ENCODE measurements at regions not wholly inside any gene's neighbourhood (a gene's known extent, or its start where the extent isn't known, plus 50 kb on each side); places are given as distances from the start of the nearest gene placed in this dataset.

DNA sequence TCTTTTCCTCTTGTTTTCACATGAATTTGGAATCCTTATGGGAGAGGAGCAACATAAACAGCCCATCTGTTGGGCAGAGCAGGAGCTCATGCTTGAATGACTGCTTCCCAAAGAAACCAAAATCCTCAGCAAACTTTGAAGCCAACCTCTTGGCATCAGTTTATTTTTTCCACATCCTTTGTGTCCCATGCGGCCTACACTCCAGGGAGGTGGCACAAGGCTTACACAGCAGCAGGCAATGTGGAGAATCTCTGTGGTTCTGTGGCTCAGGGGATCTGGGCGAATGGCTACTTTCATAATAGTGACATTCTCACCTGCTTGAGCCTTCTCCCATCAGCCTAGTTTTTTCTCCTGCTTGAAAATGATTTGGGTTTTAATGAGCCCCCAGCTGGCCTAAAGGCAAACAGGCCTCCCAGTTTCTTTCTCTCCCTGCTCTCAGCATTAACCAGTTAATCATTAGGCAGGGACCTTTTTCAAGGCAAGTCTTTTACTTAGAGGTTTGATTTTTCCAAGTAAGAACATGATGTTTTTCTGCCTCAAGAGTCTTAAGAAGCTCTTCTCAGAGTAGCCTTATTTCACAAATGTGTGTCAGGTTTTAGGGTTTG, 370.3 kb downstream of the ARHGEF28 start:
- ATAC-seq: no peak
- no peak for FAIRE-seq

DNA sequence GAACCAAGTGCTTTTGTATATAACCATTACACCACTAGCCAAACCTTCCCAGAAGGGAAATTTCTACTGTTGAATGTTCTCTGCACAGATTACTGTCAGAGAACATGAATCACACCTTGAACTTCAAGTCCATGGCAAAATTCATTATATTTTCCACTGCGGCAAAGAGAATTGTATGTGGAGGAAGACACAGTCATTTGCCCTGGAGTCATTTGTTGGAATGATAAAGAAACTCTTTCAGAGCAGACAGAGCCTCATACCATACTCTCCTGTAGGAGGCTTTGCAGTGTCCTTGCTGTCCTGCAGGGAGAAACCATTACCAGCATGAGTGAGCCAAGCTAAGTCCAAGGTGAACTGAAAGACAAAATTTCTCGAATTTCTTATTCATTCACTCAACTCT, 369.0 kb downstream of the ARHGEF28 start:
- in situ Hi-C loops (cut with MboI) (no loop called here), intact Hi-C loops (cut with micrococcal nuclease; ENCODE audit: unreplicated experiment) (no loop called here)
- FAIRE-seq (no peak), DNase-seq (ENCODE audit: low read depth, low spot score) (no peak), ATAC-seq (no peak)
- H3K4me3 ChIP-seq: no peak overlapping the region
- H2AFZ ChIP-seq (ENCODE audit: control insufficient read depth, low read depth, low read length): no peak overlapping the region
- ChIA-PET CTCF (no interaction called here), SMC1A (ENCODE audit: uncharacterized antibody, unreplicated experiment) (no interaction called here), POLR2A (no interaction called here), RAD21 (ENCODE audit: unreplicated experiment) (no interaction called here)
- H3K4me1 ChIP-seq (ENCODE audit: control insufficient read depth, insufficient read depth, low read length): no peaks in the 10 kb centered on the region
- no peak overlapping the region for H3K27ac ChIP-seq (ENCODE audit: control insufficient read depth, insufficient read depth)
- WGBS (ENCODE audit: insufficient coverage, insufficient replicate concordance, low lambda C conversion rate, missing lambda C conversion rate): 53% methylated on average over 2 of the region's 2 CpGs
- H3K79me2 ChIP-seq (ENCODE audit: control insufficient read depth, insufficient read depth, low read length): no peaks in the 10 kb centered on the region
- no peaks in the 10 kb centered on the region for H3K36me3 ChIP-seq (ENCODE audit: control insufficient read depth in 2 of 2, insufficient read depth in 2 of 2, low read length in 1 of 2)
- H3K27me3 ChIP-seq (replicated peaks in 1 of 2; ENCODE audit: control insufficient read depth in 2 of 2, insufficient read depth in 2 of 2, low read length in 1 of 2): peaks cover 0 to 2% of the 10 kb centered on the region in 2 experiments; a peak in 2 of 4 replicates
- no peak overlapping the region for H3K9ac ChIP-seq (ENCODE audit: control insufficient read depth, insufficient read depth, low read length)
- no TSS peak for BruUV-seq (replicated peaks)
- H3K9me3 ChIP-seq (replicated peaks; ENCODE audit: control insufficient read depth, insufficient read depth, low read length): no peaks in the 10 kb centered on the region; the same call in 2 of the 3 replicates
- no peak overlapping the region for H3K4me2 ChIP-seq (ENCODE audit: control insufficient read depth, insufficient read depth)
- H4K20me1 ChIP-seq (ENCODE audit: control insufficient read depth, insufficient read depth): no peaks in the 10 kb centered on the region
- TF ChIP-seq EGR1 (IDR thresholded peaks at IDR 0.05; ENCODE audit: borderline replicate concordance in 1 of 2, low read depth in 2 of 2, low read length in 2 of 2): no peak
- TF ChIP-seq NR2F1 (conservative IDR thresholded peaks at IDR 0.05): no peak
- TF ChIP-seq, protein P1, sequence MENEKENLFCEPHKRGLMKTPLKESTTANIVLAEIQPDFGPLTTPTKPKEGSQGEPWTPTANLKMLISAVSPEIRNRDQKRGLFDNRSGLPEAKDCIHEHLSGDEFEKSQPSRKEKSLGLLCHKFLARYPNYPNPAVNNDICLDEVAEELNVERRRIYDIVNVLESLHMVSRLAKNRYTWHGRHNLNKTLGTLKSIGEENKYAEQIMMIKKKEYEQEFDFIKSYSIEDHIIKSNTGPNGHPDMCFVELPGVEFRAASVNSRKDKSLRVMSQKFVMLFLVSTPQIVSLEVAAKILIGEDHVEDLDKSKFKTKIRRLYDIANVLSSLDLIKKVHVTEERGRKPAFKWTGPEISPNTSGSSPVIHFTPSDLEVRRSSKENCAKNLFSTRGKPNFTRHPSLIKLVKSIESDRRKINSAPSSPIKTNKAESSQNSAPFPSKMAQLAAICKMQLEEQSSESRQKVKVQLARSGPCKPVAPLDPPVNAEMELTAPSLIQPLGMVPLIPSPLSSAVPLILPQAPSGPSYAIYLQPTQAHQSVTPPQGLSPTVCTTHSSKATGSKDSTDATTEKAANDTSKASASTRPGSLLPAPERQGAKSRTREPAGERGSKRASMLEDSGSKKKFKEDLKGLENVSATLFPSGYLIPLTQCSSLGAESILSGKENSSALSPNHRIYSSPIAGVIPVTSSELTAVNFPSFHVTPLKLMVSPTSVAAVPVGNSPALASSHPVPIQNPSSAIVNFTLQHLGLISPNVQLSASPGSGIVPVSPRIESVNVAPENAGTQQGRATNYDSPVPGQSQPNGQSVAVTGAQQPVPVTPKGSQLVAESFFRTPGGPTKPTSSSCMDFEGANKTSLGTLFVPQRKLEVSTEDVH (IDR thresholded peaks at IDR 0.05; ENCODE audit: low read depth, partially characterized antibody): no peak
- TF ChIP-seq LARP7 (IDR thresholded peaks at IDR 0.05): no peak
- TF ChIP-seq ZNF384 (IDR thresholded peaks at IDR 0.05; ENCODE audit: borderline replicate concordance, low read depth, low read length): no peak
- TF ChIP-seq STAT1 (conservative IDR thresholded peaks at IDR 0.05): no peak
- TF ChIP-seq SREBF2 (IDR thresholded peaks at IDR 0.05; ENCODE audit: low read length): no peak
- no peak for TF ChIP-seq WRNIP1 (IDR thresholded peaks at IDR 0.05; ENCODE audit: borderline replicate concordance, low read depth, low read length)
- no peak for TF ChIP-seq ZSCAN29 (IDR thresholded peaks at IDR 0.05)
- TF ChIP-seq RCOR1 (conservative IDR thresholded peaks at IDR 0.05; ENCODE audit: low read depth, low read length): no peak
- no peak for TF ChIP-seq IKZF1 (conservative IDR thresholded peaks at IDR 0.05)
- no peak for TF ChIP-seq SIX5 (IDR thresholded peaks at IDR 0.05; ENCODE audit: low read depth, low read length, severe bottlenecking)

More for the DNA sequence above, 370.3 kb downstream of the ARHGEF28 start:
- Histone ChIP-seq H3K9me3 (replicated peaks; ENCODE audit: control insufficient read depth, insufficient read depth, low read length) (no peaks in the 10 kb centered on the region; the same call in 2 of the 3 replicates), H3K79me2 (ENCODE audit: control insufficient read depth, insufficient read depth, low read length) (no peaks in the 10 kb centered on the region), H2AFZ (ENCODE audit: control insufficient read depth, low read depth, low read length) (no peak overlapping the region), H3K9ac (ENCODE audit: control insufficient read depth, insufficient read depth, low read length) (no peak overlapping the region), H3K27me3 (replicated peaks in 1 of 2; ENCODE audit: control insufficient read depth in 2 of 2, insufficient read depth in 2 of 2, low read length in 1 of 2) (peaks cover 0 to 2% of the 10 kb centered on the region in 2 experiments; a peak in 2 of 4 replicates), H3K4me2 (ENCODE audit: control insufficient read depth, insufficient read depth) (no peak overlapping the region), H3K4me3 (no peak overlapping the region), H4K20me1 (ENCODE audit: control insufficient read depth, insufficient read depth) (no peaks in the 10 kb centered on the region), H3K36me3 (ENCODE audit: control insufficient read depth in 2 of 2, insufficient read depth in 2 of 2, low read length in 1 of 2) (no peaks in the 10 kb centered on the region), H3K4me1 (ENCODE audit: control insufficient read depth, insufficient read depth, low read length) (no peaks in the 10 kb centered on the region), H3K27ac (ENCODE audit: control insufficient read depth, insufficient read depth) (no peak overlapping the region)
- intact Hi-C loops (cut with micrococcal nuclease; ENCODE audit: unreplicated experiment) (no loop called here), in situ Hi-C loops (cut with MboI) (no loop called here)
- DNase-seq (ENCODE audit: low read depth, low spot score): no peak
- WGBS (ENCODE audit: insufficient coverage, insufficient replicate concordance, low lambda C conversion rate, missing lambda C conversion rate): 5% methylated on average over 2 of the region's 2 CpGs
- TF ChIP-seq PML (IDR thresholded peaks at IDR 0.05; ENCODE audit: low read length): no peak
- TF ChIP-seq YY1 (IDR thresholded peaks at IDR 0.05; ENCODE audit: low read depth, low read length): no peak
- SMC1A ChIA-PET (ENCODE audit: uncharacterized antibody, unreplicated experiment): no interaction called here
- RAD21 ChIA-PET (ENCODE audit: unreplicated experiment): no interaction called here
- no TSS peak for BruUV-seq (replicated peaks)
- CTCF ChIA-PET: interaction anchor here (0.8 to 1.7 kb wide), 2 partner anchors 12 to 14 kb away, joined by 3 read pairs; no protein-coding TSS in a partner anchor
- POLR2A ChIA-PET: no interaction called here
